ENCODE measurements at regions not wholly inside any gene's neighbourhood (a gene's known extent, or its start where the extent isn't known, plus 50 kb on each side); places are given as distances from the start of the nearest gene placed in this dataset.
"Not testable (repeated sequence)": the region's sequence is repeated elsewhere in the genome, so short reads cannot be mapped to it uniquely, and the experiment has no call there.

GRCh38 chr2:147040298-147041120, 804.3 kb upstream of the ACVR2A start:
- DNase-seq = no peak

- DNase-seq = no peak
Measured at GRCh38 chr2:147037048-147037447, 807.8 kb upstream of the ACVR2A start.

DNA sequence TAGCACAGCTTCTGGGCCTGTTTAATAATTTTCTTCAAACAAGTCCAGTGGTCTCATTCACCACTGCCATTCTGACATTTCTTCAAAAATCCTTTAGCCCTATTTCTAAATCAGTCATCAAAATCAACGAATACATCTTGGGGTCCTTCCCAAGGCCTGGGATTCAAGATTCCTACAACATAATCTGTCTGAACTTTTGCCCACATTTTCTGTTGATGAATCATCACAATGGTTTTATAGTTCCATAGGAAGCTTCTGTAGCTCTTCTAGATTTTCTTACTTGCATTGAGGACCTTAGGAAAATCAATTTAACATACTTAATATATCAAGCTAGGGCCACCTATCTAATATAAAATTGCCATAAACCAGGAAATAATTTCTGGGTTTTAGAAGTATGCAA, 811.8 kb upstream of the ACVR2A start:
- DNase-seq = no peak

GRCh38 chr2:147031897-147032296, 812.9 kb upstream of the ACVR2A start:
- DNase-seq = no peak

DNA sequence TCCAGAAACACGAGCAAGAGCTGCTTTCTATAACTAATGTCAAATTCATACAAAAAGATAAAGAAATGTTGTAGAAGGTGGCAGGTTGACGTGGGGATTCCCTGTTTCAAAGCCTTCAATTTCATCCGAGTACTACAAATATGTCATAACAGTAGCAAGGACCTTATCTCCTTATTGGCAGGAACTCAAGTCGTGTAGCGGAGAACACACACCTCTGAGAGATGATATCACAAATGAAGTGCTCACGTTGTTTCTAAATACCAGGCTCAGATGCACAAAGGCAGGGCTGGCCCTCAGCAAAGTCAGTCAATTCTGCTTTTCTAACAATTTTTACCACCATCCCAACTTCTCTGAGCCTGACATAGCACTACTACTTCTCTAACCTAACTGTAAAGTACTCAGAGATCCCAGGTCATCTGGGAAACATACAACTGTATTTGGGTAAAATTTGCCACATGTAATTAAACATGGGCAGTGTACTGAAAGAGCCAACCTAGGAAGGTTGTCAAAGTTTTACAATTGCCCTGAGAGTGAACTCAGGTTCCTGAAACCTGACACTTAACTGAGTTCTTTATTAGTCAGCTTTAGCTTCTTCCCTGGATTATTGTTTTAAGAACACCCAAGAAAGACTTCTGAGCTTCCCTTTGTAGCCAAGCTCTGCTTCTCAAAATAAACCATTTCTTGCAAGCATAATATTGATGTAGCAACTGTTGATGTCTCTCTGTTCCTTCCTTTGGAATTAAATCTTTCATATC, 813.7 kb upstream of the ACVR2A start:
- peak; percentile 36 for DNase-seq

DNA sequence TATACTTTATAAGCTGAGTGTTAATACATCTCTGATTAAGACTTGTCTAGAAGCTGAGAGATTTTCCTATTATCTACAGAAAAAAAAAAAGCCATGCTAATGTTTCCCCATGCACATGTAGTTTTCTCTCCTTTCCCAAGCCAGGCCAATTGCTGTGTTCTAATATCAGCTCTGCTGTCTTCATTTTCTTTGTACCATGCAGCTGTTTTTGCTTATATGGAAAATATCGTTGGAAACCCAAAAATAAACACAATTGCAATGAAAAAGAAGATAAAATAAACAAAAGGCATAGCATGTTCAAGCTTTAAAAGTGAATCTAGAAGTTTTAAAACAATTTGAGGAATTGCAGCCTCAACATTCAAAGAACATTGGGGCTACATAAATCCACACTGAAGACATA, 817.4 kb upstream of the ACVR2A start:
- no peak for DNase-seq

GRCh38 chr2:147026664-147027295, 818.0 kb upstream of the ACVR2A start:
- no peak for DNase-seq

DNA sequence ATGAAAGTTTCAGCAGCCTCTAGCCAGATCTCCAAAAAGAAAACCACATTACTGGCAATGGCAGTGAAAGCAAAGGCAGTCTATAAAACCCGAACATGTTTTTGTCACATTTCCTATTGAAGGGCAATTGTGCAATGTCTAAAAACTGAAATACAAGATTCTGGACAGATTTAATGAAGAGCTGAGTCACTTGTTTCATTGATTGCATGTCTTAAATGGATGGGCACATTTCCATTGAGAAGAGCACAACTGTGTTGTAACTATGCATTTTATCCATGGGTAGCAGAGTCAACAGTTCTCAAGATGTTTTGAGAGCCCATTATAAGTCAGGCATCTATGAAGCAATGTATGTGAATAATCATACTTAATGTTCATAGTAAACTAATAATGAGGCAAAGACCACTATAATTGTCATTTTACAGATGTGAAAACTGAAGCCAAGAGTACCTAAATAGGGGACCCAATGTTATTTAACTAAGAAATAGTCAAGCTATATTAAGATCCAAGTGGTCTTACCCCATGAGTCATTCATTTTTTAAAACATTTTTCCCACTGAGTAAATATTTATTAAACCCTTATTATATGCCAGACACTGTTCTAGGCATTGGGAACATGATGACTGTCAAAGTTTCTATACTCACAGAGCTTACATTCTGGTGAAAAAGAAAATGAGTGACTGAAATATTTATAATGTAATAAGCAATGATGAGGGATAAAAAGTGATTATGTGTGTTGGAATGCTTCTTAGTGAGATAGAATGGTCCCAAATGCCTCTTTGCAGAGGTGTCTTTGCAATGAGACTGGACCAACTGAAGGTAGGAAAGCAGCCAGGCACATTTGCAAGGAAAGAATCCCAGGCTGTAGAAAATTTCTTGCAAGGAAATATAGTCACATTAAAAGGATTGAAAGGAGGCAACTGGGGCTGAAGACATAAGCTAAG, 818.9 kb upstream of the ACVR2A start:
- DNase-seq = no peak

DNA sequence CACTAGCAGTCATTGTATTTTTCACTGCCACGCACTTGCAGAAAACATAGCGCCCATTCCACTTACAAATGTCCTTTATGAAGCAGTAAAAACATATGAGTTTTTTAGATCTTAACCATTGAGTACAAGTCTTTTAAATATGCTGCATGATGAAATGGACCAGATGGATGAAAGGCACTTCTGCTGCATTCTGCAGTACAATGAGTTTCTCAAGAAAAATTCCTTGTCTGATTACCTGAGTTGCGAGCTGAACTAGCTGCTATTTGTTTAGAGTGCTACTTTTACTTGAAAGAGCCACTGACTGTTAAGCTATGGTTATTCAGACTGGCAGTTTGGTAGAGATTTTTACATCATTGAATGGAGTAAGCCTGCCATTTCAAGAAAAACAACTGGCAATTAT, 825.5 kb upstream of the ACVR2A start:
- DNase-seq = no peak

DNA sequence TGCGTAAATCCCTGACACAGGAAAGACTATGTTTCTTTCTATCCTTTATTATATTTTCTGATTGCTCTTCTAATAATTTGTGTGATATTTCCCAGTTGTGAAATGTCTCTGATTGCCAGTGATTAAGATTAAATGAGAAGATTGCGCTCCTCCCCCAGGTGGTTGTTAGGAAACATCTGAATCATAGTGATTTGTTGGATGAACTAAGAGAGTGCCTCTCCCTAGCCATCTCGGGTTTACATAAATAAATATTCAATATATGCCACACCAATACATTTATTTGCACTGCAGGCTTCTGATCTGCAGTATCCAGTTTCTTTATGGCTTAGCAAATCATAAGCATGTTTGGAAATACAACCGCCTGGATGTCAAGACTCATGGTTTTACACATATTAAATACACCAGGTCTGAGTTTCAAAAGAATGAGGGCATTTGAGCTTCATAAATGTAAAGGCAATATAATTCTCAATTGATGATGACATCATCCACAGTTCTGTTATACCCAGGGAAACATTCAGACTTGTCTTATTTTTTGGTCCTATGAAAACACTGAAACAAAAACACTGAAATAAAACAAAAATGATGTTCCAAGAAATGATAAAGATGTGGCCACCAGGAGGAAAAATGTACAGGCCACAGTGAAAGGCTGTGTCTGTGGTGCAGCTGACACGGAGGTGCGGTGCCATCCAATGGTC, 826.7 kb upstream of the ACVR2A start:
- no peak for DNase-seq

DNA sequence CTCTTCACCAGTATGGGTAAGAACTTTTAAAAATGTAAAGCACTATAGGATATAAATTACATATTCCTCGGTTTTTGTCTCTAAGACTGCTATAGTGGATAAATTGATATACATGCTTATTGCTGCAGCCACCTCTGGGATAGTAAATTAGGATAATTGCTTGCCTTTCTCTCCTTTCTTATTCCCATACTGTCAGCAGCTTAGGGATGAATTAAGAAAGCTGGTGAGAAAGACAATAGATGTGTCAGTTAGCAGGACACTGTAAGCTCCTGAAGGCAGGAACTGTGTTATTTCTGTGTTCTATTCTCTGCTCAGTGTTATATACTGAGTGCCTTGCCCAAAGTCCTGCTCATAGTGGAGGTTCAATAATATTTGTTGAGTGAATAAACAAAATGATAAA, 828.6 kb upstream of the ACVR2A start:
- no peak for DNase-seq

GRCh38 chr2:147015591-147015990, 829.2 kb upstream of the ACVR2A start:
- DNase-seq = no peak

DNA sequence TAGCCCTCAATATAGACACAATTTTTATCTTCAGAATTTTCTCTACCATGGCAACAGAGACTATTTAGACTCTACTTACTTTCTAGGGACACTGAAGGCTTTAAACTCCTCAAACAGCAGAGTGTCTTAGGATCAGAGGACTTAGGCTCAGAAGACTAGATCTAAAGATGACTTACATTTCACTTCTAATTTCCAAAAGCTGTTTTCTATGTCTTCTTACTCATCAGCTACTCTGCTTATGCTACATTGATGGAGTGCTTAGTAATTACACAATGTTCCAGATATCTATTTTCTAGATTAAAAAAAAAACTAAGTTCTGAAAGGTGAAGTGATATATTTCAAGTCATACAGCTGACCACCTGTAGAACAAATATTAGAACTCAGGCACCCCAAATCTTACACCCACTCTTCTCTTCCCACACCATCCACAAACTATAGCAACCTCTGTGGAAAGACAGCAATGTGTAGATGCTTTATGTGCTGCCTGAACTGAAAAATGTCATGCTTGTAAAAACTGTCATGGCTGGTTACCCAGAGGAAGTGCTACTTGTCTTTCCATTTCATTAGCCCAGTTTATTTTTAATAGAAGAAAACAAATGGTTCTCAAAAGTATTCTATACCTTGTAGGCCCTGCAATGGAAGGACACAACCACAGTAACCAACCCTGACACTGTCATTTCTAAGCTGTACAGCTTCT, 831.0 kb upstream of the ACVR2A start:
- DNase-seq = no peak

GRCh38 chr2:147008481-147008880, 836.3 kb upstream of the ACVR2A start:
- no peak for DNase-seq

DNA sequence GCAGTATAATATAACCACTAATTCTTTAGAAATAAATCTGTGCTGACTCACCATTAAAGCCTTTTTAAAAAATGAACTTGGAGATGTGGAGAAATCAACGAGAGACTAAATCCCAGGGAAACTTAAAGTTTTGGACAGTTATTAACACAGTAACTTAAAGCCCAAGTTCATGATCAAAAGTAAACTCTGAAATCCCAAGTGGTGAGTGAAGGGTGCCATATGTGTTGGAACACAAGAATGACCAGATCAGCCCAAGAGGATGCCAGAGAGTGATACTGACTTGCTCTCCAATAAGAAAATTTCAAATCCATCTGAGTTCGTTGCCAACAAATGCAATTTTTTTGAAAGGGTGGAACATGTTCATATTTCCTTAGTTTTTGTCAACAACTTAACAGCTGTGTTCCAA, 838.1 kb upstream of the ACVR2A start:
- DNase-seq = no peak

DNA sequence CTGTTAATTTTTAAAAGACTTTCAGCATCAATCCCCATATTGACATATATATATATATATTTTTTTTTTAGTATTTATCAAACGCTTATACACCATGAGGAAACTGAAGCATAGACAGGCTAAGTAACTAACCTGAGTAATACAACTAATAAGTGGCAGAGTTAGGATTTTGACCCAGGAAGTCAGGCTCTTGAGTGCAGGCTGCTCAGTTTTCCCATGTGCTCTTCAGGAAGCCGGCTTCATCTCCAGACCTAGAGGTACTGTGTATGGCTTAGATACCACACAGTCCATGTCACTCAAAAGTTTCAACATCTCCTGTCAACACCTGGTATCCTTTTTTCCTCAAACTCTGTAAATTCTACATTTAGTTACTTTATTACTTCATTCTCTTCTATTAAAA, 841.7 kb upstream of the ACVR2A start:
- DNase-seq = no peak

GRCh38 chr2:147002256-147002655, 842.6 kb upstream of the ACVR2A start:
- DNase-seq = peak; percentile 48

GRCh38 chr2:147001061-147001460, 843.8 kb upstream of the ACVR2A start:
- DNase-seq = no peak

- not testable (repeated sequence) for DNase-seq
Measured at GRCh38 chr2:147000151-147000550, 844.7 kb upstream of the ACVR2A start.

- DNase-seq = no peak
Measured at GRCh38 chr2:146997945-146998344, 846.9 kb upstream of the ACVR2A start.

- DNase-seq = no peak
Measured at GRCh38 chr2:146997488-146997887, 847.3 kb upstream of the ACVR2A start.

All from NCI-H2171 treated with DMSO at 0.1 percent for 48 hours (cell line).